ENCODE measurements at regions not wholly inside any gene's neighbourhood (a gene's known extent, or its start where the extent isn't known, plus 50 kb on each side); places are given as distances from the start of the nearest gene placed in this dataset.
"Not testable (repeated sequence)": the region's sequence is repeated elsewhere in the genome, so short reads cannot be mapped to it uniquely, and the experiment has no call there.

DNA sequence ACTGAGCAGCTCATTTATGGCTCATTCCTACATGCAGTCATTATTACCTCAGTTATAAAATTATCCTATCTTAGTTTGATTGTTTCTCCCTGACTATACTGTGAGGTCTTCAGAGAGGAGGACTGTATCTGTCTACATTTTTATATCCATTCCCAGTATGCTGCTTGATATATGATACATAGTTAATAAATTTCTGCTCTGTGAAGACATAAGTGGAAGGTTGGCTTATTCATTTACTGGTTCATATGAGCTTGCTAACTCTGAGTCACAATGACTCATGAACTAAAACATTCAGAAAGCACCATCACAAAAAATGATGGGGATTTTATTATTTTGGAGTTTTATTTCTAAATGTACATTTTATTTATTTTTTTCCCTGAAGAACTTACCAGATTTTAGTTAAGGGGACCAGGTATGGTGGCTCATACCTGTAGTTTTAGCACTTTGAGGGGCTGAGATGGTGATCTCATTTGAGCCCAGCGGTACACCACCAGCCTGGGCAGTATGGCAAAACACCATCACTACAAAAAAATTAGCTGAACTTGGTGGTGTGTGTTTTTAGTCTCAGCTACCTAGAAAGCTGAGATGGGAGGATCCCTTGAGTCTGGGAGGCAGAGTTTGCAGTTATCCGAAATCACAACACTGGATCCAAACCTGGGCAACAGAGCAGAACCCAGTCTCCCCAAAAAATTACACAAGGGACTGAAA lies 85.1 kb upstream of the HSFY2 start:
- H3K9me3 ChIP-seq, H3K4me3 ChIP-seq, H3K27me3 ChIP-seq, H3K4me1 ChIP-seq, H3K27ac ChIP-seq, DNase-seq, H3K36me3 ChIP-seq: not testable (repeated sequence)

DNA sequence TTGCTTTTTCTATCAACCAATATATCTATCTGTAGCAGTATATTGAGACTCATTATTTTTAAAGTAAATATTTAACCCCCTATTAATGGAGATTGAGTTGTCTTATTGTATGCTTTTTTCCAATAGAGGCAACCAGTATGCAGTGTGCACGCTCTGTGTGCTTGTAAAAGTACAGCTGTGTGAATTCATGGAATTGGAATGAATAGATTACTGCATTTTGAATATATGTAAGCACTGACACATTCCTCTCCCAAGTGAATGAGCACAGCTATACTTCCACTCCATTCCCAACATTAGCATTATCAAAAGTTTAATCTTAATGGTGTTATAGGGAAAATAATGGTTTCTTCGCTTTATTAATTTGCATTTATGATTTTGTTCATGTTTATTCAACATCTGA lies 81.6 kb upstream of the HSFY2 start:
- not testable (repeated sequence) for H3K36me3 ChIP-seq, H3K9me3 ChIP-seq, H3K27ac ChIP-seq, H3K4me3 ChIP-seq, DNase-seq, H3K27me3 ChIP-seq, H3K4me1 ChIP-seq

DNA sequence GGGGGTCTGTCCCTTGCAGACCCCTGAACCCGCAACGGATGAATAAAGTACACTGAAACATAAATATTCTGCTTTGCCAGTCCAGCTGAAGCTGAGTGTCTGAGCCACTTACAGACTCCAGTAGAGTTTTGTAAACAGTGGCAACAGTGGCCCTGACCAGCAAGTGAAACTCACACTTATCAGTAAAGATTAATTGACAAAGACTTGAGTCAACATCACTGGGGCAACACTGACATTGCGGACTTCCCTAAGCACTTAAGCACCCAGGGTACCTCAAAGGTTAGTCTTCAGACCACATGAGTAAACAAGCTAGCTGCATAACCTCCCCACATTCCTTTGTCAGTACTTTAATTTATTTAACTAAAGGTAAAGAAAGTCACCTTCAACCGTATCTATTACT lies 79.8 kb upstream of the HSFY2 start:
- H3K27me3 ChIP-seq, H3K36me3 ChIP-seq, H3K4me3 ChIP-seq, H3K27ac ChIP-seq, DNase-seq, H3K9me3 ChIP-seq, H3K4me1 ChIP-seq: not testable (repeated sequence)

DNA sequence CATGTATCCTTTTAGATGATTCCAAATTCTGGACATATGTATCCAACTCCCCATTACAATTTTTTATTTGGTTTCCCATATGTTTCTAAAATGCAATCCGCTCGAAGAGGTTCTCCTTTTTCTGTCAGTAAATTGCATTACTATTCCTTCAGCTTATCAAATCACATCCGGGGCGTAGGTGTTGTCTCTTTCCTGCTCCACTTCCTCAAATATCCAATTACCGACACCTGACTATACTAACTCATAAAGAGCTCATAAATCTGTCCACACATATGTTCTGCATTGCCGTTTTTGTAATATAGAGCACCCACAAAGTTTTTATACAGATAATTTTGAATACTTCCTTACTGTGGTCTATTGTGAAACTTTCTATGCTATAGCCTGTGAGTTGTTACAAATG lies 63.1 kb upstream of the HSFY2 start:
- not testable (repeated sequence) for H3K9me3 ChIP-seq, H3K36me3 ChIP-seq, DNase-seq, H3K4me3 ChIP-seq, H3K4me1 ChIP-seq, H3K27ac ChIP-seq, H3K27me3 ChIP-seq

Small RNAs in the stretch of these regions (small RNA-seq; reads per million reads assigned to genes)
- gene CD24P4 (0 reads per million in 2 donors), gene MTCYBP2 (0 reads per million in 2 donors), gene RNU6-255P (0 reads per million in 2 donors)
